ENCODE measurements at regions not wholly inside any gene's neighbourhood (a gene's known extent, or its start where the extent isn't known, plus 50 kb on each side); places are given as distances from the start of the nearest gene placed in this dataset.

DNA sequence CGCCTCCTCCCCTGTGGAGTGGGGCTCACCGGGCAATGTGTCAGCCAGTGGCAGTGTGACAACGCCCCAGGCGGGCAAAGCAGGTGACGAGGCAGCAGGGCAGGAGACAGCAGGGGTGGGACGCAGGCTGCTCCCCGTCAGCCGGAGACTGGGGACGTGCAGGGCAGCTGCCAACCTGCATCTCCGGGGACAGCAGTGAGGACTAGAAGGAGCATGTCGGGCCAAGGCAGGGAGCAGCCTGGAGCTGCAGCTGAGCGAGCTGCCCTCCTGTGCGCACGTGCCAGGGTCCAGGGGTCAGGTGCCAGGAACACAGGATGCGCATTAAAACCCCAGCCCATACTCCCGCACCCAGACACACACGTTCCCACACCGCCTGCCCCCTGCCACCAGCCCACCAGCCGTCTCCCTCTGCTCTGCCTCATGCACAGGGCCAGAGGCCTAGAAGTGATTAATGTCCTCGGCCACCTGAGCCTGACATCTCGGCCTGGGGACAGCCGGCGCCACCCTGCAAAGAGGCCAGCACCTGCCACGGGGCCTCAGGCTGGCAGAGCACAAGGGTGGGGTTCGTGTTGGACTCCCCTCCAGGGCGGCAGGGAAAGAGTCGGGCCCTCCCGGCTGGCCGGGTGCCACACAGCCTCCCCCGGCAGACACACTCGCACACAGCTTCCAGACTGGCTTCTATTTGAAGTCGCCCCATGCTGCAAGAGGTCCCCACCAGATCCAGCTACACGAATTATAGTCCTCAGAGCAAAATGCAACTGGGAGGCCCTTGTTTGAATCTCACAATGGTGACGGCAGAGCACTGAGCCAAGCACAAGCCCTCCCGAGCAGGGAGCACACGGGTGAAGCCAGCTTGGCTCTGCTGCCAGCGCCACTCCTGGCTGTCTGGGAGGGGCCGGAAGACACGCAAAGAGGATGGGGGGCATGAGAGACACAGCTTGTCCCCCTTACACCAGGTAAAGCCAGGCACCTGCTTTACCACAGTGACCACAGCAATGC lies 90.4 kb downstream of the RBFOX3 start:
- DNase-seq = no peak

DNA sequence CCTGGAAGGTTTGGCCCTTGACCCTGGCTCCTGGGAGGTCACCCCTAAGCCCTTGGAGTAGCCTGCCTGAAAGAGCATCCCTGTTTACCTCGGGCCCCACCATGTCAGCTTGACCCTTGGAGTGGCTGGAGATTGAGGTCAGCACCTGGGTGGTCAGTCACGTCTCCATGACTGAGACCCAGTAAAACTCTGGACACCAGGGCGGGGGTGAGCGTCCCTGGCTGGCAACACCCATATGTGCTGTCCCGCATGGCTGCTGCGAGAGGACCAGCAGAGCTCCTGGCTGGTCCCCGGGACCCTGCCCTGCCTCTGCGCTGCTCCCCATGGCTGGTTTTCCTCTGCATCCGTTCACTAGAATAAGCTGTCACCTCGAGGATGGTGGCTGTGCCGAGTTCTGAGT lies 91.2 kb downstream of the RBFOX3 start:
- DNase-seq = no peak

GRCh38 chr17:79518585-79519523 lies 92.0 kb downstream of the RBFOX3 start:
- no peak for DNase-seq

DNA sequence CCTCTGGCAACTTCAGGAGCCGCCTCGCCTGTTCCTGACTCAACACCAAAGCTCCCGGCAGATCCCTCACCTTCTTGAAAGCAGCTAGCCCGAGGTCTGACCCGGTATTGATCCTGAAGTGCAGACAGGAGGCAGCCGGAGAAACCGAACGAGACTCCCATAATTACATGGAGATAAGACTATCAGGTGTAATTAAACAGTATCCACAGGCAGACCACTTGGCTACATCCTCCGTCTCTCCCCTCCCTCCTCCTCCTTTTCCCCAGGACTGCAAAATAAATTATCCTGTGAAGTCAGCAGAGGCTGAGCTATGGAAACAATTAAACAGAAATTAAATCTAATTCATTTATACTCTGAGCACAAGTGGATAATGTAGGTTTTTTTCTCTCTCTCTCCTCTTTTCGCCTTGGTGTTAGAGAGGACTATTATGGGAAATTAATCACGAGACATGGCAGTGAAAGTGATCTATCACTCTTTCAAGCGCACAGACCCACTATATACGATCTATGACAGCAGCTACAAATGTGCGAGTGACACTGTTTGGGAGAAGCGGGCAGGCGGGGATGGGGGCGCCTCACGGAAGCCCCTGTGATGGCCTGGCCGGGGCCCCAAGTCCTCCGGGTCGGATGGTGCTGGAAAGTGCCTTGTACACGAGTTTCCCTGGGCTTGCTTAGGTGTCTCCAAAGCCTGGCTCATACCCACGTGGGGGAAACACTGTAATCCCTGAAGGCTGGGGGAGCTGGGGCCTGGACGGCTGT lies 92.8 kb downstream of the RBFOX3 start:
- no peak for DNase-seq

DNA sequence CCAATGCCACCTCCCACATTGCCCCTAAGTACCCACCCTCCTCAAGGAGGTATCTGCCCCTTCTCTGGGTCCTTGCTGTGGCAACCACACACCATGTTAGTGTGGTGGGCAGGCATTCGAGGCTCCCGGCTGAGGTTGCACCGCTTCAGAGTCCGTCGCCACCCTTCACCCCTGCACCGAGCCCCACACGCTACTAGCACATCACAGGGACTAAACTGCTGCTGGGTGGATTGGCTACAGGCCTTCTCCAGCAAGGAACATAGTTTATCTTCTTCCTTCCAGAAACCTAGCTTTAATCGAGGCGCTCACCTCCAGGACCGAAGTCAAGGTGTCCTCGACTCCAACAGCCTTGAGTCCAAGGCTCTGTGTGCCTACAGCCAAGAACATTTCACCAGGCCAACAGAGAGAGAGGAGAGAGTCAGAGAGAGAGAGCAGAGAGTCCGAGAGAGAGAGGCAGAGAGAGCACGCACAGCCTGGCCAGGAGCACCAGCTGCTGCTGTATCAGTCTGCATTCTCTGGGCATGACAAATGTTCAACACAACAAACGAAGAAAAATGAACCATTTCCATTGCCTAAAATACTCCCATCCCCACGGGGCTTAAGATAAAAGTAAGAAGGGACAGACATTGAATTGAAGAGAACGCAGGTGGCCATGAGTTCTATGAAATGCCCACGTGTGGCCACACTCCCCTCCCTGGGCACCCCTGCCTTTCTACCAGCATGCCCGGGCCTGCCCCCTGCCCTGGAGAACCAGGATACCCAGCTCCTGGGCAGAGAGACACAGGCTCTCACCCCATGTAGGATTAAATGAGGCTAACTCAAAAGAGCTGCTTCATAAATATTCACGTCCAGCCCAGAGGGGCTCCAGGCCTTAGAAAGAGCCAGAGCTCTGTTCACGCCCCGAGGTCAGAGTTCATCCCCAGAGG lies 94.9 kb downstream of the RBFOX3 start:
- DNase-seq = no peak

- no peak for DNase-seq
Observed at GRCh38 chr17:79515110-79515509, 95.7 kb downstream of the RBFOX3 start.

DNA sequence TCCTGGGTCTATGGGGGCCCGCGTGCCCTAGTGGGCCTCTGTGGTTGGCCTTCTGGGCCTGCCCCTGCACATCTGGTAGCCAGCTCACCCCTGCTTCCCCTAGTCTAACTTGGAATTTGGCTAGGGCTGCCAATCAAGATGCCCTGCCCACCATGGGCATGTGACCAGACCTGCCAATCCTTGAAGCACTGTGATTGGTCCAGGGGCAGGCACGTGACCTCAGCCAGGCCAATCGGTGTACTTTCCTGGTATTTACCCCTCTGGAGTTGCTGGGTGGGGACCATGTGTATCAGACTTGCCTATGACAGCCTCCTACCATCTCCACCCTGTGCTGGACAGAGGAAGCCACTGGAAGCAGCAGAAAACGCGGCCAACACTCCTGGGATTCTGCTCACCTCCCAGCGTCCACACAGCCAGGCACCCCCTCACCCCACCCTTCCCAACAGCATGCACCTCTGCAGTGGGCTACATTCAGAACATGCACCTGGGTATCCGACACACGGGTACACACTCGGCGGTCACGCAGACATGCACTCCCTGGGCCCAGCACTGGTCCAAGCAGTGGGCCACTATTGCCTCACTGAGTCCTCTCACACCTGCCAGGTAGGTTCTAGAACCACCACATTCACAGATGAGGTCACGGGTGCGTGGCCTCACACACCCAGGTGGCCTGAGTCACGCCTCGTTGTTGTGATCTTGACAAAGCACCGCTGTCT lies 96.9 kb downstream of the RBFOX3 start:
- no peak for DNase-seq

- DNase-seq = no peak
Observed at GRCh38 chr17:79513206-79513605, 97.6 kb downstream of the RBFOX3 start.

DNA sequence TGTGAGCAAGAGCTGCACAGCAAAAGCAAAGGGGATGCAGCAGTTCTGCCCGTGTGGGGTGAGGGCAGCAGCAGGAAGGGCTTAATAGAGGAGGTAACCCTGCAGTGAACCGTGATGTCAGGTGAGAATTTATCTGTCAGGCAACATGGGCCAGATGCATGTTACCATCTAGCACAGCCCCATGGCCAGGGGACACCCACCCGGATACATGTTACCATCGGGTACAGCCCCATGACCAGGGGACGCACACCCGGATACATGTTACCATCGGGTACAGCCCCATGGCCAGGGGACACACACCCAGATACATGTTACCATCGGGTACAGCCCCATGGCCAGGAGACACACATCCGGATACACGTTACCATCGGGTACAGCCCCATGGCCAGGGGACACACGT lies 99.4 kb downstream of the RBFOX3 start:
- no peak for DNase-seq

DNA sequence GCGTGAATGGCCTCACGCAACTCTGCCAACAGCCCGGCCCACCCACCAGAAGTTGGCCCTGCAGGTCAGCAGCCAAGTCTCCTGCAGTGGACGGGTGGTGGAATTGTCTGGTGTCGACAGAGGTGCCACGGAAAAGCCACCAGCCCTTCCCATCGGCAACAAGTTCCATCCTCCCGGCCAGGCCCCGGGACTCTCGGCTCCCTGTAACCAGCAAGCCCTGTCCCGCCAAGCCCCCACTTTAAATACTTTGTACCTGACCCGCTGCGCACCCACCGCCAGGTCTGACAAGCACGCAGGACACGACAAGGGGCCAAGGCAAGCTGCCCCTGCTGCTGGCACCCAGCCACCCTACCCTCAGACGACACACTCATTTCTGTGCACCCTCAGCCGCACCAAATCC lies 100.8 kb downstream of the RBFOX3 start:
- no peak for DNase-seq

DNA sequence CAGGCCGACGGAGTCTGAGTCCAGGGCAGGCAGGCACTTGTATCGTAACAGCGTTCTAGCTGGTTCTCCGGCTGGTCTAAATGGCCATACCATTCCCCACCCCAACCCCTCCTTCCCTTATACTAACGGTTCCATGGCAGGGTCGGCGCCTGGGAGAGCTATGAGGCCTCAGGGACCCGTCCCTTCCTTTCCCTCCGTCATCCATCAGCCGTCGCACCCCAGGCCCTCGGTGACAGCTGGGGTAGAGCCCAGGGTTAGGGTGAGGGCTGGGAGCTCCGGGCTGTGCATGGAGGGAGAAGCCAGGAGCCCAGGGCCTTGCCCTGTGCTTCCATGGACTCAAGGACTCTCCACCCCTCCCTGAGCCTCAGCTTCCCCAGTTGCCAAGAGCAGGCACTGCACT lies 101.4 kb downstream of the RBFOX3 start:
- DNase-seq = no peak

GRCh38 chr17:79509008-79509407 lies 101.8 kb downstream of the RBFOX3 start:
- no peak for DNase-seq

DNA sequence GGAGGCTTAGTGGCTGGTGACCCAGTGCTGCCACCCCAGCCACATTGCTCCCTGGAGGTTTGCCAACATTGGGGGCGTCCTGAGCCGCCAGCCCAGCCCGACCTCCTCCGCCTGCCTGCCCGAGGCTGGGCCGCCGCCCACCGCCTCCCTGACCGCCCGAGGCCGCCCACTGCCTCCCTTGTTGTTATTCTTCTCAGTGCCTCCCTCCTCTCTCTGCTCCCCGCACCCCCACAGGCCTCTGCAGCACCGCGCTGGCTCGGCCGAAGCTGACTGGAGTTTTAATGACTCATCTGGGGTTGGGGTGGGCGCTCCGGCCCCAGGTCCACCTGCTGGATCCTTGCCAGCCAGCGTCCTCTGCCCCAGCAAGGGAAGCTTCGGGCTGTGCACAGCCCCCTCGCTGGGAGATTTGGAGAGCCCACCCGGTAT lies 102.5 kb downstream of the RBFOX3 start:
- no peak for DNase-seq

- no peak for DNase-seq
Observed at GRCh38 chr17:79506955-79507354, 103.9 kb downstream of the RBFOX3 start.

DNA sequence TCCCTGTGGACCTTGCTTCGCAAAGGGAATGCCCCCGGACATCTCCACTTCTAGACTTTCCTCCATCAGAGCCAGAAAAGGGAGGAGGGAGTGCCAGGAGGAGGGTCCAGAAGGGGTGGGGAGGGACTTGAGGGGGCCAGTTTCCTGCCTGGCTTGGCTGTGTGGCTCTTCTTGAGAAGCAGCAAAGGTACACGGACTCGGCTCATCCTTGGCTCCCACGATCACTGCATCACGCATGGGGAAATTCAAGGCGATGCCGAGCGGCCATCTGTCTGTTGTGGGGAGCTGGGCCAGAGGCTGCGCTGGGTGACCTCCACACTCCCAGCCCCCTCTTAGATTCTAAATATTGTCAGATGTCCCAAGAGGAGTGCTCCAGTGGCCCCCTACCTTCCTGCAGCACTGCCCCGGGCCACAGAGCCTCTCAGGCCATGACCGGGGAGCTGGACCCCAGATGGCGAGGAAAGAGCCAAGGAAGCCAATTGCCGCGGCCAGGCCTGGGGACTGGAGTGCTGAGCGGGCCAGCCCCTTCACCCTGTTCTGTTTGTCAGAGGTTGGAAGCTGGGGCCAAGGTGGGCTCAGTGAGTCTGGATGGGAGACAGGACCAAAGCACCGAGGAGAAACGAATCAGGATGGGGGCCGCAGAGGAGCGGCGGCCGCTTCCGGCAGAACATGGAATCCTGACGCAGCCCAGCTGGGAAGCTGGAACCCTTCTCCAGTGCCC lies 104.5 kb downstream of the RBFOX3 start:
- no peak for DNase-seq

GRCh38 chr17:79505199-79505598 lies 105.7 kb downstream of the RBFOX3 start:
- DNase-seq = no peak

DNA sequence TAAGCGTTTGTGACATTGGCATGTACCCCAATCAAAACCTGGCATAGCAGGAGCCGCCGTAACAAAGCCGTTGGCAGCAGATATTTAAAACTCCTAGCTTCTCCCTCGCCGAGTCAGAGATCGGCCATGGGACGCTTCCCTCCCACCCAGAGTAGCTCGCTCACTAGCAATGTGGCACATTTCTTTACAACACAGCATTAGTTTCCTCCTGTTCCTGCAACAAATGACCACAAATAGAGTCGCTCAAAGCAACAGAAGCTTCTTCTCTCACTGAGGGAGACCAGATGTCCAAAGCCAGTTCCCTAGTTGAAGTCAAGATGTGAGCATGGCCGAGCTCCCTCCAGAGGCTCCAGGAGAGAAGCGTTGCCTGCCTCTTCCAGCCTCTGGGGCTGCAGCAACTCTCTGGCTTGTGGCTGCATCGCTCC lies 106.7 kb downstream of the RBFOX3 start:
- DNase-seq = no peak

- DNase-seq = no peak
Observed at GRCh38 chr17:79503126-79503839, 107.6 kb downstream of the RBFOX3 start.

- no peak for DNase-seq
Observed at GRCh38 chr17:79501910-79502309, 108.9 kb downstream of the RBFOX3 start.
